ENCODE measurements at regions not wholly inside any gene's neighbourhood (a gene's known extent, or its start where the extent isn't known, plus 50 kb on each side); places are given as distances from the start of the nearest gene placed in this dataset.
"Not testable (repeated sequence)": the region's sequence is repeated elsewhere in the genome, so short reads cannot be mapped to it uniquely, and the experiment has no call there.

DNA sequence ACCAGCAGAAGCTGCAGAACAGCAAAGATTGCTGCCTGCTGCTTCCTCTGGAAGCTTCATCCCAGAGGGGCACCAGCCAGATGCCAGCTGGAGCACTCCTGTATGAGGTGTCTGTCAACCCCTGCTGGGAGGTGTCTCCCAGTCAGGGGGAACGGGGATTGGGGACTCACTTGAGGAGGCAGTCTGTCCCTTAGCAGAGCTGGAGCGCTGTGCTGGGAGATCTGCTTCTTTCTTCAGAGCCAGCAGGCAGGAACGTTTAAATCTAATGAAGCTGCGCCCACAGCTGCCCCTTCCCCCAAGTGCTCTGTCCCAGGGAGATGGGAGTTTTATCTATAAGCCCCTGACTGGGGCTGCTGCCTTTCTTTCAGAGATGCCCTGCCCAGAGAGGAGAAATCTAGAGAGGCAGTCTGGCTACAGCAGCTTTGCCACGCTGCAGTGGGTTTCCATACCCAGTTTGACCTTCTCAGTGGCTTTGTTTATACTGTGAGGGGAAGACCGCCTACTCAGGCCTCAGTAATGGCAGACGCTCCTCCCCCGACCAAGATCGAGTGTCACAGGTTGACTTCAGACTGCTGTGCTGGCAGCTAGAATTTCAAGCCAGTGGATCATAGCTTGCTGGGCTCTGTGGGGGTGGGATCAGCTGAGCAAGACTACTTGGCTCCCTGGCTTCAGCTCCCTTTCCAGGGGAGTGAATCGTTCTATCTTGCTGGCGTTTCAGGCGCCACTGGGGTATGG lies 1105.7 kb downstream of the STPG2 start:
- intact Hi-C loops (cut with DNase I); ATAC-seq: not testable (repeated sequence)
- peak; percentile 23 for DNase-seq (ENCODE audit: missing footprints)

DNA sequence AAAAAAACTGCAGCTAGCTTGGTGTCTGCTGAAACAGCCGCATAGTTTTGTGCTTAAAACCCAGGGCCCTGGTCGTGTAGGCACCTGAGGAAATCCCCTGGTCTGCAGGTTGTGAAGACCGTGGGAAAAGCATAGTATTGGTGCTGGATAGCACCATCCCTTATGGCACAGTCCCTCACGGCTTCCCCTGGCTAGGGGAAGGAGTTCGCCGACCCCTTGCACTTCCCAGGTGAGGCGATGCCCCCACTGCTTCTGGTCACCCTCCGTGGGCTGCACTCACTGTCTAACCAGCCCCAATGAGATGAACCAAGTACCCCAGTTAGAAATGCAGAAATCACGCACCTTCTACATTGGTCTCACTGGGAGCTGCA lies 1105.1 kb downstream of the STPG2 start:
- intact Hi-C loops (cut with DNase I), result no loop called here
- ATAC-seq (no peak), DNase-seq (ENCODE audit: missing footprints) (no peak)

DNA sequence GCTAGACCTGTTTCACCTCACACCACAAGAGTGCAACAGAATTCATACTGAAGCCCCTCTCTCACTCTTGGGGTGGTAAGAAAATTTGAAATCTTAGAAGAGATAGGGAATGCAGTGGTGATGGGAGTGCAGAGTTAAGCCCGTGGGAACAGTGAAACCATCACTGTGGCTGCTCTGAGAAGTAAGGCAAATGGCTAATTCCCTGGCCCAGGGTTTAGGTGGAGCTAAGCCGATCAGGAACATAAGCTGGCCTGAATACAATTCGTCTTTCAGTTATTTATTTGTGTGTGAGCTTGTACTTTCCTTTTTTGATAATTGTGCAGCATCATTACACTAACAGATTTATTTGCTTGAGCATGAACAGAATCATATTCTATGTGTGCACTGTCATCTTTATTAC lies 1070.6 kb downstream of the STPG2 start:
- intact Hi-C loops (cut with DNase I), result no loop called here
- ATAC-seq (no peak), DNase-seq (ENCODE audit: missing footprints) (no peak)

DNA sequence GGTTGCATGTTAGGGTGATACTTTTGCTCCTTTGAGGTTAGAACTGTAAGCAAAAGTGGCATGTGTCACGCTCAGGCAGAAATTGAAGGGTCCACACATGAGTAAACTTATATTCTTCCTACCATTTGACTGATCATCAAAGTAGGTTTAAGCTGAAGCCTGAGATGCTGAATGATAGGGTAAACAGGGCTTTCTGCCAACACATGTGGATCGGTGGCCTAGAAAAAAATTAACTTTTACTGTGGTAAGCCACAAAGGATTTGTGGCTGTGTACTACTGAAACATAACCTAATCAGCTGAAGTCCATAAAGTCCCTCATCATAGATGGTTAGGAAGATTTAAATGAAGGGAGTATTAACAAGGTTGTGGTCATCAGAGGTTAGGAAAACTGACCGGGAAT lies 1070.1 kb downstream of the STPG2 start:
- ATAC-seq (no peak), DNase-seq (ENCODE audit: missing footprints) (no peak)
- intact Hi-C loops (cut with DNase I), result no loop called here

DNA sequence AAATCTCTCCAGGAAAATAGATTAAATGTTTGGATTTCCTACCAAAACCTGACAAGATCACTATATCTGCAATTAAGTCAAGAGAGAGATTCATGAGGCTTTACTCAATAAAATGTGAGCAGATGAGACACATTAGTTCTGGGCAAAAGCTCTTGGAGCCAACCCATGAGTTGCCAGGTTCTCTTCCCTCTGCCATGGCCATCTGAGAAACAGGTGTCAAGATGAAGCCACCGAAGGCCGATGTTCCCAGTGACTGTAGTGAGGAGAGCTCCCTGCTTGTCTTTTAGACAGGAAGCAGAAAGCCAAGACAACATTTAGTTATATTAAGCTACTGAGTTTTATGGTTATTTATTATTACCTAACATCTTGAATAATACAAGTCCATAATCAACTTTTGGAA lies 1068.7 kb downstream of the STPG2 start:
- ATAC-seq (no peak), DNase-seq (ENCODE audit: missing footprints) (no peak)
- intact Hi-C loops (cut with DNase I), result no loop called here

DNA sequence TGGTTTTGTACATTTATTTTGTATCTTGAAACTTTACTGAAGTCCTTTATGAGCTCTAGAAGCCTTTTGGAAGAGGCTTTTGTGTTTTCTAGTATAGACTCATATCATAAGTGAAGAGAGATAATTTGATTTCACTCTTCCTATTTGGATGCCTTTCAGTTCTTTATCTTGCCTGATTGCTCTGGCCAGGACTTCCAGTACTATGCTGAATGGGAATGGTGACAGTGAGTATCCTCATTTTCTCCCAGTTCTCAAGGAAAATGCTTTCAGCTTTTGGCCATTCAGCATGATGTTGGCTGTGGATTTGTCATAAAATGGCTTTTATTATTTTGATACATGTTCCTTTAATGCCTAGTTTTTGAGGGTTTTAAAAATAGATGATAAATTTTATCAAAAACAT lies 1061.3 kb downstream of the STPG2 start:
- intact Hi-C loops (cut with DNase I), result no loop called here
- no peak for ATAC-seq
- DNase-seq (ENCODE audit: missing footprints), result no peak

DNA sequence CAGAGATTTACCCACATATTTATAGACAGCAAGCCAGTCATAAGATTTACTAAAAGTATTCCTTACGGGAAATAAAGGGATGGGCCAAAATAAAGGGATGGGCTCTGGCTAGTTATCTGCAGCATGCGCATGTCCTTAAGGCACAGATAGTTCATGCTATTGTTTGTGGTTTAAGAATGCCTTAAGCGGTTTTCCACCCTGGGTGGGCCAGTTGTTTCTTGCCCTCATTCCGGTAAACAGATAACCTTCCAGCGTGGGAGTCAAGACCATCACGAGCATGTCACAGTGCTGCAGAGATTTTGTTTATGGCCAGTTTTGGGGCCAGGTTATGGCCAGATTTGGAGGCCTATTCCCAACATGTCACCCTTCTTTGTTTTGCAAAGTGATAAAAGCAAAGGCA lies 1046.2 kb downstream of the STPG2 start:
- intact Hi-C loops (cut with DNase I); ATAC-seq; DNase-seq (ENCODE audit: missing footprints): not testable (repeated sequence)

DNA sequence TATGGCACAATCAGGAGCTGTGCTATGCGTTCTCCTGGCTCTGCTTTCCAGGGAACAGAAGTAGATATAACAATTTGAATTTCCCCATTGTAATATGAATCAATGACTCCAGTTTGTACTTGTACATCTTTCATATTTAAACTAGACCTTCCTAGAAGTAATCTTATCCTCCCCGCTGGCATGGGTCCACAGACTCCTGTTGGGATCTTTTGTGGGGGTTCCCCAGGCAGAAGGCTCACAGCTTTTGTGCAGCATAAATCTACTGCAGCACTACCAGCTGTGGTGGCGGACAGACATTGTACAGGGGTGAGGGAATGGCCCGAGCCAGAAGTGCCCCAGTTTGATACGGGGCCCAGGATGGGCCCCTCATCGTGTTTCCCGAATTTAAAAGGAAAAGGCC lies 1042.1 kb downstream of the STPG2 start:
- ATAC-seq; intact Hi-C loops (cut with DNase I); DNase-seq (ENCODE audit: missing footprints): not testable (repeated sequence)

DNA sequence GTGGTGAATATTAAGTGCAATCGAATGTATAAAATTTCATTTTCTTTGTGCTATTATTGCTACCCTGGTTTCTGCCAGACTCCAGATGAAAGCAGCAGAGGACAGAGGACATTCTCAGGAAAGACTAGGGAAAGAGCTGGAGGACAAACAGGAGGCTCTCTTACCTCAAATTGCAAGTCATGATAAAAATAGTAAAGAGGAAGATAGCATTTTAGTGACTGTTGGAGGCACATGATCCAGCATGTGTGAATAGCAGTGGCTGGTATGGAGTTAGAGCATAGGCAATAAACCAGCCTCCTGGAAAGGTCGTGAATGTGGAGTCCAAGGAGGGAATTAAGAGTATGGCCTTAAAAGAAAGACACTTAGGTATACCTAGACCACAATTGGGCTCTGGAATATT lies 1040.0 kb downstream of the STPG2 start:
- no peak for DNase-seq (ENCODE audit: missing footprints)
- intact Hi-C loops (cut with DNase I), result no loop called here
- no peak for ATAC-seq

DNA sequence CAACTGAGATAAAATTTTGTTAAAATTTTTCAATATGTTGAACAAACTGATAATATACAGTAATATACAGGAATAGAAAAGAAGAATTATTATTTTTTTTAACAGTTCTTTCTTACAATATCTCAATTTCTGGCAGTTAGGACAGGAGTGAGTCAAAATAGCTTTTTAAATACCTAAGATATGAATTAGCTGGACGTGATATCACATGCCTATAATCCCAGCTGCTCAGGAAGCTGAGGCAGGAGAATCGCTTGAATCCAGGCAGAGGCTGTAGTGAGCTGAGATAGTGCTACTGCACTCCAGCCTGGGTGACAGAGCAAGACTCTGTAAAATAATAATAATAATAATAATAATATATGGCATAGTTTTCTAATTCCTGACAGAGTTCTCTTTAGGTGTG lies 1039.3 kb downstream of the STPG2 start:
- DNase-seq (ENCODE audit: missing footprints) (no peak), ATAC-seq (no peak)
- intact Hi-C loops (cut with DNase I), result no loop called here

DNA sequence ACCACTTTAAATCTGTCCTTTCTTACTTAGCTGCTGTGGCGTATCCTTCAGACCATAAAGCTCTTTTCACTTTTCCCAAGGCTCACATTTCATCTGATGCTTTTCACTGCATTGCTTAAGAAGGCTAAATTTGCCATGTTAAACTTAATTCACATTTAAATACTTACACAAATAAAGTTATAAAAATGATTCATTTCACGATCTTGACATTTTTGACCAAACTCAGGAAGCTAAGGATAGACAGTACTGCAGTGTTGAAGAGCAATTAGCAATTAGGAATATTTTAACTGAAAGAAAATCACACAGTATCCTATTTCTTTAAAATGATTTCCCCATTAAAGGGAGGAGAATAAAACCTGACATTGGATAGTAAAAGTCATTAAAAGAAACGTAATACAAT lies 1038.6 kb downstream of the STPG2 start:
- DNase-seq (ENCODE audit: missing footprints) (no peak), ATAC-seq (no peak)
- intact Hi-C loops (cut with DNase I), result no loop called here

DNA sequence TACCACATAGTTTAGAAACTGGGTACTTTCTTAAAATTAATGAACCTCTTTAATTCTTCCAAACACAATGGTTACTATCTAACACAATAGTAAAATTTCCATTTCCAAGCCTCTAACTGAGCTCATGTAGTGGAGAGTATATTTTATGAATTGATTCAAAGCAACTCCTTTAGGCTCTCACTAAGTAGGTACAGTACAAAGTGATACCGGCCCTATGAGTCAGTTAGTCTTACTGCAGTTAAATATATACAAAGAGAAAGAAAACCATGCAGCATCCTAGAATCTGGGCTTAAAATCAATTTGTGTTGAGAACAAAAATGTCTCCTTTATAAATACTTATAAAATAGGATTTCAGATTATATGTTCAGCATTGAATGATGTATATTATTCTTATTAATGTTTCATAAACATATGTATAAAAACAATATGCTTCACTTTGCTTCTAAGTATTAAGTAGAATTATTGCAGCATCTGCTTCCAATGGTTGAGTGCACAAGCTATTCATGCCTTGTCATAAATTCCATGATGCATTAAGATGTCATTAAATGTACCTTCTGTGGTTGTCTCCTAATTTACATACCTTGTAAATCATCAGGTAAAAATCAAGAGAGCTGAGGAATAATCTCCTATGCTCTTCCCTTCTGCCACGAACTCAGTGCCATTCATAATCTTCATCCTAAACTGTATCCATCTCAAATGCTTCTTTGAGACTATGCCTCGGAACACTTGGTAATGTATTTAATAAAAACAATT lies 1037.8 kb downstream of the STPG2 start:
- DNase-seq (ENCODE audit: missing footprints) (no peak), ATAC-seq (no peak)
- intact Hi-C loops (cut with DNase I), result no loop called here

DNA sequence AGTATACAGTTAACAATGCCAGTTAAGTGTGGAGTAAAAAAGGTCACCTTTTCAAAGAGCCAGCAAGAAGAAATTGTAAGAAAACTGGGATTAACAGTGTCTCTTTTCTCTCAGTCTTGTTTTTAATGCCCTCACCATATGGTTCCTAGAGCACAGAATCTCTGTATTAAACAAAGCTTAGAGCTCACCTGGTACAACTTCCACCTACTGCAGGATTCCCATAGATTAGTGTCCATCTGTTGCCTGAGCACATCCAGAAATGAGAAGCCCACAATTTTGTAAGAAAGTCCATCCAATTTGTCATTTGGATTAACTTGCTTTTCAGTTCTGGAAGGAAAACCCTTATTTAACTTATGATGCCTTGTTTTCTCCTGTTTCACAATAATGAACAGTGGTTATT lies 1037.1 kb downstream of the STPG2 start:
- ATAC-seq (no peak), DNase-seq (ENCODE audit: missing footprints) (no peak)
- intact Hi-C loops (cut with DNase I), result no loop called here

DNA sequence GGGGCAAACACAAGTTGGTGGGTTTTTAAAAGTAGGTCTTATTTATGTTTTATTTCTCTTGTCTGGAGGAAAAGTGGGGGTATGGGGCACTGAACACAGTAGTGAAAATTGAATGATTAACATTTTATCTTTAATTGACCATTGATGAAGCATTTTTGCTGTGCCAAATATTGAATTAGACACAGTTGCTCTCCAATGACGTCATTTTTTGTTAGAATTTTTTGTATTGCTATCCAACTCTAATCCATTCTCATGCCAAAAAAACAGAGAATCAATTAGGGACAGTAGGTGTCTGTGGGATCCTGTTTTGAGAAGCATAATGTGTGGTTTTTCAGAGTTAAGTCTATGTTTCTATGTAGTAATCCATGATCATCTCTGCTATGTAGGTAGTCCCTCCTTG lies 1032.8 kb downstream of the STPG2 start:
- intact Hi-C loops (cut with DNase I), result no loop called here
- DNase-seq (ENCODE audit: missing footprints) (no peak), ATAC-seq (no peak)

DNA sequence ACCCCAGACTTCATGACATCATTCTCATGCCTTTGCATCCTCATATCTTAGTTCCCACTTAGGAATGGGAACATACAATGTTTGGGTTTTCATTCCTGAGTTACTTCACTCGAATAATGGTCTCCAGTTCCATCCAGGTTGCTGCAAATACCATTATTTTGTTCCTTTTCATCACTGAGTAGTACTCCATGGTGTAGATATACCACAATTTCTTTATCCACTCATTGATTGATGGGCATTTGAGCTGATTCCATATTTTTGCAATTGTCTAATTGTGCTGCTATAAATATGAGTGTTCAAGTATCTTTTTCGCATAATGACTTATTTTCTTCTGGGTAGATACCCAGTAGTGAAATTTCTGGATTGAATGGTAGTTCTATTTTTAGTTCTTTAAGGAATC lies 1026.8 kb downstream of the STPG2 start:
- intact Hi-C loops (cut with DNase I), result no loop called here
- DNase-seq (ENCODE audit: missing footprints), result no peak
- ATAC-seq, result no peak

DNA sequence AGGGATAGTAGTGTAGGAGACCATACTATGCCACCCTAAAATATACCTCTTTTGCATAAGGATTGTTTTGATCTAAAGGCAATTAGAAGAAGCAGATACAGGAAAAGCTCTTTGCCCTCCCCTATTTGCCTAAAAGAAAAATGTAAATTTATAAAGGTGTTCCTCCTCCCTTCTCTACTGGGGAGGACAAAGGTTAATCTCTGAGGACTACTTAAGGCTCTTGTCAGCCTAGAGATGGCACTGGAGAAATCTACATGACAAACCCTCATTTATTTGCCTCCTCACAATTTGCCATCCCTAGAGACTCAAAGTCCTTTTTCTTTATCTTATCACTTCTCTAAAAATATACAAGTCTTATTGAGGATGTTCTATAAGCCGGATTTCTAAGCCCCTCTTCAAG lies 1021.8 kb downstream of the STPG2 start:
- DNase-seq (ENCODE audit: missing footprints) (no peak), ATAC-seq (no peak)
- intact Hi-C loops (cut with DNase I), result no loop called here

DNA sequence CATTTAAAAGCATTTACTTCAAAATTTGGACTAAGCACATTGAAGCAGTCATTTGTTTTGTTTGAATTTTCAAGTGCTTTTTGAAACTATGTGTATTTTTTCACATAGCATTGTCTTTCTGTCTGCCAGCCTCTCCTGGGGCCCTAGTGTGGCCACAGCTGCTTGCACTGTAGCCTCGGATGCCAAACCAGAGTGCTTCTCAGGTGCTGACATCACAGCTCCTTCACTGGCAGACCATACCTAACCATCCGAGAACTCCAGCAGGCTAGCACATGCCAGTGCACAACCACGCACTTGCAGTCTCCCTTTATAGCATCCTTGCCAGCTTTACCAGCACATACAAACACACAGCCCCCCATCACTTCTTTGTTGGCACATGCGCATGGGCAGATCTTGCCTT lies 1019.7 kb downstream of the STPG2 start:
- DNase-seq (ENCODE audit: missing footprints) (no peak), ATAC-seq (no peak)
- intact Hi-C loops (cut with DNase I), result no loop called here

DNA sequence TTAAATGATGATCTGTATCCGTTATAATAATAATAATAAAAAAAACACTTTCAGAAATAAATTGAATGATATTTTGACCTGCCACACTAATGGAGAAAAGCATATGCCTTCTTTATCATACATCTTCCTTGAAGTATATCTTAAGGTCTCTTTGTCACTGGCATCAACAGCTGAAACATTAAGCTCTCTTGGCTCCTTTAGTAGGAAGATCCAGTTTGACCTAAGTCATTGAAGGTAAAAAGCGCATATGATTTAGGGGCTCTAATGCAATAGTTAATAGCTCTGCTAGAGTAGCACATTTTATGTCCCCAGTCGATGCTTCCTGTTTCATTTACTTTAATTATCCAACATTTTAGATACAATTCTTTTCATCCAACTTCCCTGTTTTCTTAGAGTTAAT lies 1010.8 kb downstream of the STPG2 start:
- no peak for DNase-seq (ENCODE audit: missing footprints)
- ATAC-seq, result no peak
- intact Hi-C loops (cut with DNase I), result no loop called here

DNA sequence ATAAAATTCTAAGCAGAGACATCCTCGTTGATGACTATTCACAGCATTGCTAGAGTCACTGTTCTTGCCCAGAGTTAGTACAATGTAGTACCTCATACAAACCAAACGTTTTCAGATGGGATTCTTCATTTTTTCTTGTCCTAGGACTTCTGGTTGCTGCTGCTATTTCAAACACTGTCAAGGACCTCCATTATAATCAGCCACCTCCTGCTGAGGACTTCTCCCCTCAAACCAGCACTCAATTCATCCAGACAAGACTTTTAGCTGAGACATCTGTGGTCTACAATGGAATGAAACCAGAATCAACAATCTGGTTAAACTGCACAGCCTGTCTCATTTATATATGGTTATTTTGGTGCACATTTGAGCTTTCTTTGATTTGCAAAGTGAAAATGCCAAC lies 1008.8 kb downstream of the STPG2 start:
- ATAC-seq, result no peak
- intact Hi-C loops (cut with DNase I), result no loop called here
- no peak for DNase-seq (ENCODE audit: missing footprints)

DNA sequence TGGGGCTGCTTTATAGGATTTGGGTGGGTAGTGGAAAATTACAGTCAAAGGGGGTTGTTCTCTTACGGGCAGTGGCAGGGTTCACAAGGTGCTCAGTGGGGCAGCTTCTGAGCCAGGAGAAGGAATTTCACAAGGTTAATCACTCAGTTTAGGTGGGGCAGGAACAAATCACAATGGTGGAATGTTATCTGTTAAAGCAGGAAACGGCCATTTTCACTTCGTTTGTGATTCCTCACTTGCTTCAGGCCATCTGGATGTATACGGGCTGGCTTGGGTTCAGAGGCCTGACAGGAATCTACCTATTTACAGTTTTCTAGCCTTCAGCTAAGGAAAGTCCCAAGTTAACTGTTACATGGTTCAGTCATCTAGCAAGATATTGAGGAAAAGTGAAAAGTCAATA lies 1003.5 kb downstream of the STPG2 start:
- ATAC-seq, result no peak
- DNase-seq (ENCODE audit: missing footprints), result no peak
- intact Hi-C loops (cut with DNase I), result no loop called here

DNA sequence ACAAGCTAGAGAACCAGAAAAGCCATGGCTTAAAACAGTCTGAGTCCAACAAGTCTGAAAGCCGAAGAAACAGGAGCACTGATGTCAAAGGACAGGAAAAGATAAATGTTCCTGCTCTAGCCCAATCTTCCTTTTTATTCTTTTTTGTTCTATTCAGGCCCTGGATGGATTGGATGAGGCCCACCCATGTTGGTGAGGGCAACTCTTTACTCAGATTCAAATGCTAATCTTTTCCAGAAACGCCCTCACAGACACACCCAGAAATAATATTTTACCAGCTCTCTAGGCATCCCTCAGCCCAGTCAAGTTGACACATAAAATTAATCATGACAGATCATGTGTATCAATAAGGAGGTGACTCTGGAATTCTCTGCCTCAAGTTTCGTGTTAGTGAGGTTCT lies 1002.7 kb downstream of the STPG2 start:
- ATAC-seq, result no peak
- DNase-seq (ENCODE audit: missing footprints), result no peak
- intact Hi-C loops (cut with DNase I), result no loop called here
